ENCODE measurements at regions not wholly inside any gene's neighbourhood (a gene's known extent, or its start where the extent isn't known, plus 50 kb on each side); places are given as distances from the start of the nearest gene placed in this dataset.

DNA sequence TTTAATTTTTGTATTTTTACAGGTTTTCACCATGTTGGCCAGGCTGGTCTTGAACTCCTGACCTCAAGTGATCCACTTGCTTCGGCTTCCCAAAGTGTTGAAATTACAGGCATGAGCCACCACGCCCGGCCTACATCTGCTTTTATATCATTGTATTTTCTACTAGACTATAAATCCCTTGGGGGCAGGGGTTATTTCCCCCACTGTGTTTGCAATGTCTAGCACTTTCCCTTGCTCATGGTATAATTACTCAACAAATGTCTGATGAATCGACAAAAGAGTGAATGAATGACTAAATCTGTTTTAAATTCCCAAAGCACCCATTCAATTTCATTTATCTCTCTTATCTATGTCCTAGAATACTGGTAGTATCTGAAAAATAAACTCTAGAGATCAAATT, 244.5 kb upstream of the CSNK1A1L start:
- Histone ChIP-seq H3K36me3 (ENCODE audit: low read depth) (no peaks in the 10 kb centered on the region), H3K4me3 (no peak overlapping the region), H2AFZ (no peak overlapping the region), H3K4me2 (ENCODE audit: unreplicated experiment) (no peak overlapping the region), H3K9me3 (ENCODE audit: low read depth) (no peaks in the 10 kb centered on the region), H4K20me1 (ENCODE audit: insufficient read depth) (no peaks in the 10 kb centered on the region), H3K9ac (no peak overlapping the region), H3K4me1 (ENCODE audit: insufficient read depth) (no peaks in the 10 kb centered on the region), H3K27ac (no peak overlapping the region), H3K9me2 (ENCODE audit: insufficient read depth) (no peaks in the 10 kb centered on the region), H3F3A (ENCODE audit: insufficient read depth) (no peaks in the 10 kb centered on the region), H3K27me3 (replicated peaks; ENCODE audit: insufficient read depth) (no peaks in the 10 kb centered on the region), H3K79me2 (ENCODE audit: insufficient read depth) (no peaks in the 10 kb centered on the region)
- TF ChIP-seq EZH2 (IDR thresholded peaks at IDR 0.05; ENCODE audit: insufficient read depth, poor library complexity, severe bottlenecking) (no peak), EZH2phosphoT487 (IDR thresholded peaks at IDR 0.05; ENCODE audit: insufficient read depth, low read depth) (no peak)
- in situ Hi-C loops (cut with MboI) = no loop called here
- 90 to 94% methylated on average over 4 of the region's 4 CpGs for WGBS, 2 experiments (ENCODE audit: low coverage in 1 of 2, low lambda C conversion rate in 2 of 2, missing lambda C conversion rate in 2 of 2)
- no peak for DNase-seq

DNA sequence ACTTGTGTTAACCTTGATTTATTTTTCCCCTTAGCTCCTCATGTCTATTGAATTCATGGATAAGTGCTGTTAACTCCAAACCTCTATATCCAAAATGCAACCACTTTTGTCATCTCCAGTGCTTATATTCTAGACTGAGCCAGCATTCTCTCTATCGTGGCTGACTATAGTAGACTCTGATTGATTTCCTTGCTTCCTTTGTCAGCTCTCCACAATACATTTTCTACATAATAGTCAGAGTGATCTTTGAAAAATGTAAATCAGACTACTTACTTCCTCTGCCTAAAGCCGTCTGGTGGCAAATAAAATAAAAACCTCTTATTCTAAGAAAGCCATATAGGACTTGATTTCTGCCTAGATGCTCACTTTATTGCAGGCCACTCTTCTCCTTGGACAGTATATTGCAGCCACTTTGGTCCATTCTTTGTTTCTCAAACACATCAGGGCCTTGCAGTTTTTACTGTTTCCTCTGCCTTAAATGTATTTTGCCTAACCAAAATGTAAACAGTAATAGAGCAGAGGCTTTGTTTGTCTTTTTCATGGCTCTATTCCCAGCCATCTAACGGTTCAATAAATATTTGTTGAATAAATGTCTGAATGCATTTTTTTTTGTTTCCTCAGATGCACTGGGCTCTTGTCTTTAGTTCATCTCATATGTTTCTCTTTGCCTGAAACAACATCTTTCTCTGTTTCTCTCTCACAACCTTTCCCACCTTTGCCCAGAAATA, 243.6 kb upstream of the CSNK1A1L start:
- H3K27ac ChIP-seq = no peak overlapping the region
- H3K27me3 ChIP-seq (replicated peaks; ENCODE audit: insufficient read depth) = no peaks in the 10 kb centered on the region
- no peak for DNase-seq
- TF ChIP-seq EZH2phosphoT487 (IDR thresholded peaks at IDR 0.05; ENCODE audit: insufficient read depth, low read depth) (no peak), EZH2 (IDR thresholded peaks at IDR 0.05; ENCODE audit: insufficient read depth, poor library complexity, severe bottlenecking) (no peak)
- no peak overlapping the region for H3K4me3 ChIP-seq
- H3K4me1 ChIP-seq (ENCODE audit: insufficient read depth) = no peaks in the 10 kb centered on the region
- no peaks in the 10 kb centered on the region for H4K20me1 ChIP-seq (ENCODE audit: insufficient read depth)
- no peaks in the 10 kb centered on the region for H3K79me2 ChIP-seq (ENCODE audit: insufficient read depth)
- WGBS, 2 experiments (ENCODE audit: low coverage in 1 of 2, low lambda C conversion rate in 2 of 2, missing lambda C conversion rate in 2 of 2) = 66 to 72% methylated on average over 3 of the region's 3 CpGs
- no peak overlapping the region for H3K4me2 ChIP-seq (ENCODE audit: unreplicated experiment)
- no peak overlapping the region for H2AFZ ChIP-seq
- H3F3A ChIP-seq (ENCODE audit: insufficient read depth) = no peaks in the 10 kb centered on the region
- no peak overlapping the region for H3K9ac ChIP-seq
- in situ Hi-C loops (cut with MboI) = no loop called here
- no peaks in the 10 kb centered on the region for H3K9me2 ChIP-seq (ENCODE audit: insufficient read depth)
- no peaks in the 10 kb centered on the region for H3K9me3 ChIP-seq (ENCODE audit: low read depth)
- no peaks in the 10 kb centered on the region for H3K36me3 ChIP-seq (ENCODE audit: low read depth)

GRCh38 chr13:37345869-37346268, 240.4 kb upstream of the CSNK1A1L start:
- no peak for DNase-seq
- H3K4me2 ChIP-seq (ENCODE audit: unreplicated experiment) = no peak overlapping the region
- in situ Hi-C loops (cut with MboI) = no loop called here
- WGBS, 2 experiments (ENCODE audit: low coverage in 1 of 2, low lambda C conversion rate in 2 of 2, missing lambda C conversion rate in 2 of 2) = 50 to 69% methylated on average over 1 of the region's 1 CpG
- no peaks in the 10 kb centered on the region for H3K4me1 ChIP-seq (ENCODE audit: insufficient read depth)
- no peak for TF ChIP-seq EZH2phosphoT487 (IDR thresholded peaks at IDR 0.05; ENCODE audit: insufficient read depth, low read depth)
- TF ChIP-seq EZH2 (IDR thresholded peaks at IDR 0.05; ENCODE audit: insufficient read depth, poor library complexity, severe bottlenecking) = no peak
- H3K9me3 ChIP-seq (ENCODE audit: low read depth) = no peaks in the 10 kb centered on the region
- H3K27ac ChIP-seq = no peak overlapping the region
- H3K79me2 ChIP-seq (ENCODE audit: insufficient read depth) = no peaks in the 10 kb centered on the region
- no peak overlapping the region for H3K4me3 ChIP-seq
- no peaks in the 10 kb centered on the region for H3K36me3 ChIP-seq (ENCODE audit: low read depth)
- no peaks in the 10 kb centered on the region for H3K9me2 ChIP-seq (ENCODE audit: insufficient read depth)
- H3K9ac ChIP-seq = no peak overlapping the region
- H4K20me1 ChIP-seq (ENCODE audit: insufficient read depth) = no peaks in the 10 kb centered on the region
- no peak overlapping the region for H2AFZ ChIP-seq
- no peaks in the 10 kb centered on the region for H3K27me3 ChIP-seq (replicated peaks; ENCODE audit: insufficient read depth)
- H3F3A ChIP-seq (ENCODE audit: insufficient read depth) = no peaks in the 10 kb centered on the region

GRCh38 chr13:37345391-37345790, 239.9 kb upstream of the CSNK1A1L start:
- no peaks in the 10 kb centered on the region for H3K27me3 ChIP-seq (replicated peaks; ENCODE audit: insufficient read depth)
- H3K4me1 ChIP-seq (ENCODE audit: insufficient read depth) = no peaks in the 10 kb centered on the region
- TF ChIP-seq EZH2 (IDR thresholded peaks at IDR 0.05; ENCODE audit: insufficient read depth, poor library complexity, severe bottlenecking) (no peak), EZH2phosphoT487 (IDR thresholded peaks at IDR 0.05; ENCODE audit: insufficient read depth, low read depth) (no peak)
- no peaks in the 10 kb centered on the region for H3K79me2 ChIP-seq (ENCODE audit: insufficient read depth)
- no peaks in the 10 kb centered on the region for H3K9me3 ChIP-seq (ENCODE audit: low read depth)
- H3K9ac ChIP-seq = no peak overlapping the region
- no peaks in the 10 kb centered on the region for H3K9me2 ChIP-seq (ENCODE audit: insufficient read depth)
- DNase-seq = no peak
- H3K4me2 ChIP-seq (ENCODE audit: unreplicated experiment) = no peak overlapping the region
- H3K27ac ChIP-seq = no peak overlapping the region
- 82 to 86% methylated on average over 5 of the region's 5 CpGs for WGBS, 2 experiments (ENCODE audit: low coverage in 1 of 2, low lambda C conversion rate in 2 of 2, missing lambda C conversion rate in 2 of 2)
- in situ Hi-C loops (cut with MboI) = no loop called here
- H3K36me3 ChIP-seq (ENCODE audit: low read depth) = no peaks in the 10 kb centered on the region
- no peaks in the 10 kb centered on the region for H3F3A ChIP-seq (ENCODE audit: insufficient read depth)
- no peaks in the 10 kb centered on the region for H4K20me1 ChIP-seq (ENCODE audit: insufficient read depth)
- no peak overlapping the region for H3K4me3 ChIP-seq
- H2AFZ ChIP-seq = no peak overlapping the region
